ENCODE measurements at regions not wholly inside any gene's neighbourhood (a gene's known extent, or its start where the extent isn't known, plus 50 kb on each side); places are given as distances from the start of the nearest gene placed in this dataset.

DNA sequence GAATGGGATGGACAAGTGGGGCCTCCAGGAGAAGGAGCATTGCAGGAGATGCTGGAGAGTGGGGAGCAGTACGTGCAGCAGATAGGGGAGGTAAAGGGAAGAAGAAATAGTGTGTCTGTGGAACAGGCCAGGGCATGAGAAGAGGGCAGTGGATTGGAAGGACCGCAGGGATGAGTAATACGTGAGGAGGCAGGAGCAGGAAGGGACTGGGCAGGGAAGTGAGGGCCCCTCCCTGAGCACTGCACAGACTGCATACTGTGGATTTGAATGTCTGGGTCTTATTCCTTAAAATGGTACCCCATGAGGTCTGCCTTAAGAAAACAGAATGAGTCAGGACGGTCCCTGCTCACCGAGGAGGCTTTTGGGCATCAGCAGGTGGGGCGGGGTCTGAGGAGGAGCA lies 210.0 kb upstream of the NDN start:
- H3K14ac ChIP-seq (ENCODE audit: insufficient read depth, low read length): no peak overlapping the region
- H3T11ph ChIP-seq (ENCODE audit: low read length): no peak overlapping the region
- DNase-seq: no peak
- peaks cover 1% of the 10 kb centered on the region; the same call in 1 of the 2 replicates for H3K27me3 Mint-ChIP-seq (ENCODE audit: low read depth)
- H3K9ac ChIP-seq (ENCODE audit: extremely low read depth, insufficient read length, low read length): no peak overlapping the region
- H4K20me1 ChIP-seq (ENCODE audit: control insufficient read depth, insufficient read depth, insufficient read length): no peaks in the 10 kb centered on the region
- H3K27me3 ChIP-seq (ENCODE audit: insufficient read depth, low read length): no peaks in the 10 kb centered on the region
- no peak overlapping the region for H2BK120ac ChIP-seq (ENCODE audit: low read depth, low read length, poor library complexity, severe bottlenecking)
- H3K79me1 ChIP-seq (ENCODE audit: insufficient read depth, low read depth, low read length, poor library complexity, severe bottlenecking): no peaks in the 10 kb centered on the region
- H2BK5ac ChIP-seq (ENCODE audit: insufficient read length, low read length): no peak overlapping the region
- no peak overlapping the region for H3K4me3 Mint-ChIP-seq
- H3K4me1 ChIP-seq (ENCODE audit: insufficient read depth, low read length): no peaks in the 10 kb centered on the region
- no peaks in the 10 kb centered on the region for H3K4me1 Mint-ChIP-seq
- TF ChIP-seq, protein P1, sequence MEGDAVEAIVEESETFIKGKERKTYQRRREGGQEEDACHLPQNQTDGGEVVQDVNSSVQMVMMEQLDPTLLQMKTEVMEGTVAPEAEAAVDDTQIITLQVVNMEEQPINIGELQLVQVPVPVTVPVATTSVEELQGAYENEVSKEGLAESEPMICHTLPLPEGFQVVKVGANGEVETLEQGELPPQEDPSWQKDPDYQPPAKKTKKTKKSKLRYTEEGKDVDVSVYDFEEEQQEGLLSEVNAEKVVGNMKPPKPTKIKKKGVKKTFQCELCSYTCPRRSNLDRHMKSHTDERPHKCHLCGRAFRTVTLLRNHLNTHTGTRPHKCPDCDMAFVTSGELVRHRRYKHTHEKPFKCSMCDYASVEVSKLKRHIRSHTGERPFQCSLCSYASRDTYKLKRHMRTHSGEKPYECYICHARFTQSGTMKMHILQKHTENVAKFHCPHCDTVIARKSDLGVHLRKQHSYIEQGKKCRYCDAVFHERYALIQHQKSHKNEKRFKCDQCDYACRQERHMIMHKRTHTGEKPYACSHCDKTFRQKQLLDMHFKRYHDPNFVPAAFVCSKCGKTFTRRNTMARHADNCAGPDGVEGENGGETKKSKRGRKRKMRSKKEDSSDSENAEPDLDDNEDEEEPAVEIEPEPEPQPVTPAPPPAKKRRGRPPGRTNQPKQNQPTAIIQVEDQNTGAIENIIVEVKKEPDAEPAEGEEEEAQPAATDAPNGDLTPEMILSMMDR (conservative IDR thresholded peaks at IDR 0.05): no peak
- peaks cover 43% of the 10 kb centered on the region for H3K9me3 ChIP-seq (ENCODE audit: control insufficient read depth, low read depth, low read length)
- no peak overlapping the region for H4K5ac ChIP-seq (ENCODE audit: insufficient read length, low read depth, low read length)
- no peak overlapping the region for H2BK12ac ChIP-seq (ENCODE audit: insufficient read length, low read depth, low read length)
- no peak overlapping the region for H3K18ac ChIP-seq (ENCODE audit: insufficient read length, low read depth, low read length)
- H4K91ac ChIP-seq (ENCODE audit: insufficient read length, low read depth, low read length): no peak overlapping the region
- H3K27ac ChIP-seq (ENCODE audit: insufficient read length, low read depth, low read length): no peak overlapping the region
- H3K79me2 ChIP-seq (ENCODE audit: insufficient read depth, low read length): no peaks in the 10 kb centered on the region
- H3K4ac ChIP-seq (ENCODE audit: low read depth, low read length): no peak overlapping the region
- no peak overlapping the region for H3K27ac Mint-ChIP-seq
- no peak overlapping the region for H3K23ac ChIP-seq (ENCODE audit: insufficient read length, low read depth, low read length)
- H3K9me3 Mint-ChIP-seq: peaks cover 62 to 72% of the 10 kb centered on the region in 2 experiments
- H3K4me2 ChIP-seq (ENCODE audit: insufficient read depth, insufficient read length, low read length): no peak overlapping the region
- H2AK5ac ChIP-seq (ENCODE audit: insufficient read length, low read length): no peak overlapping the region
- no peak overlapping the region for H4K8ac ChIP-seq (replicated peaks; ENCODE audit: insufficient read length, low read depth, low read length)
- H2AFZ ChIP-seq (ENCODE audit: low read length): no peak overlapping the region
- no peak overlapping the region for H2BK20ac ChIP-seq (ENCODE audit: low read depth, low read length, poor library complexity, severe bottlenecking)
- no CpG with 5 or more reads among the region's 6 CpGs for WGBS (ENCODE audit: extremely low coverage, insufficient read length, low lambda C conversion rate)
- H2BK15ac ChIP-seq (ENCODE audit: low read depth, low read length): no peak overlapping the region
- H3K36me3 Mint-ChIP-seq (ENCODE audit: insufficient read depth in 1 of 3, low read depth in 3 of 3): no peaks in the 10 kb centered on the region
- H3K23me2 ChIP-seq (ENCODE audit: insufficient read length, low read depth, low read length, poor library complexity, severe bottlenecking): no peaks in the 10 kb centered on the region
- no peak overlapping the region for H3K56ac ChIP-seq (ENCODE audit: insufficient read length, low read depth, low read length)
